GM21526 (cell line): ENCODE measurements at regions not wholly inside any gene's neighbourhood (a gene's known extent, or its start where the extent isn't known, plus 50 kb on each side); places are given as distances from the start of the nearest gene placed in this dataset.

Experiments used
- ATAC-seq: cut with Tn5 transposase; IDR thresholded peaks from one replicate; pipeline ENCODE4 v1.9.1; 2021; ENCODE audit warnings: moderate library complexity; ENCODE audit not compliant: unreplicated experiment, low FRiP score

GRCh38 chr18:1891641-1892040, 679.7 kb downstream of the METTL4 start:
- ATAC-seq = no peak

GRCh38 chr18:1892191-1892590, 679.1 kb downstream of the METTL4 start:
- ATAC-seq = no peak

- no peak for ATAC-seq
Observed at GRCh38 chr18:1895456-1896185, 675.7 kb downstream of the METTL4 start.

DNA sequence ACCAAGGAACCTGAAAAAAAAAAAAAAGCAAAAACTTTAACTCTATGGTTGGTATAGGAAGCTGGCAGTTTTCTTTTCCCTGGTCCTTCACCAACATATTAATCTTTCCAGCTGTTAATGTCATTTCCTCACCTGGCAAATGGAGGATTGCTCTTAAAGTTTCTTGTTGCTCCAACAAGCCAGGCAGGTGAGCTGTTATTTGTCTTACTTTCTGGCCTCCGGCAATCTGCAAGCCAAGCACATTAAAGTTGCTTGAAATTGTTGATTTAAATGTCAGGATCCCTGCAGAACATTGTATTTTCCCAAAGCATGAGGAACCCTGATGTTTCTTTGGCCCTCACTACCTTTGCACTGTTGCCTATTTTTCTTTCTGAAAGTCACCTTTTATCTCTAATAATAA, 664.9 kb downstream of the METTL4 start:
- ATAC-seq = no peak

- ATAC-seq = no peak
Observed at GRCh38 chr18:1907470-1908206, 663.7 kb downstream of the METTL4 start.

DNA sequence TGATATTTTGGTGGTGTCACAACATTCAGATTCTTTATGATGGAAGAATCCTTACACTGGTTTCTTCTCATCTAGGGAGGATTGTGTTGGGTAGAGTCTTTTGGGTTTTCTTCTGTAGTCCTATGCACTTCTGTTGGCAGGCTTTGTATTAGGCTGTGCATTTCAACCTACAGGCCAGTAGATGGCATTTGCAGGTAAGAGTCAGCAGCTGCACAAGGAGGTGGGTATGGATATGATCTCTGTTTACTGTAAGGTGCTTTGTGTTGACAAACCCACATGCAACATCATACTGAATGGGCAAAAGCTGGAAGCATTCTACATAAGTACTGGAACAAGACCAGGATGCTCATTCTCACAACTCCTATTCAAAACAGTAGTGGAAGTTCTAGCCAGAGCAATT, 656.8 kb downstream of the METTL4 start:
- ATAC-seq = no peak

- ATAC-seq = no peak
Observed at GRCh38 chr18:1916869-1917523, 654.3 kb downstream of the METTL4 start.

GRCh38 chr18:1917569-1917968, 653.7 kb downstream of the METTL4 start:
- ATAC-seq = no peak

GRCh38 chr18:1922066-1922465, 649.2 kb downstream of the METTL4 start:
- no peak for ATAC-seq

DNA sequence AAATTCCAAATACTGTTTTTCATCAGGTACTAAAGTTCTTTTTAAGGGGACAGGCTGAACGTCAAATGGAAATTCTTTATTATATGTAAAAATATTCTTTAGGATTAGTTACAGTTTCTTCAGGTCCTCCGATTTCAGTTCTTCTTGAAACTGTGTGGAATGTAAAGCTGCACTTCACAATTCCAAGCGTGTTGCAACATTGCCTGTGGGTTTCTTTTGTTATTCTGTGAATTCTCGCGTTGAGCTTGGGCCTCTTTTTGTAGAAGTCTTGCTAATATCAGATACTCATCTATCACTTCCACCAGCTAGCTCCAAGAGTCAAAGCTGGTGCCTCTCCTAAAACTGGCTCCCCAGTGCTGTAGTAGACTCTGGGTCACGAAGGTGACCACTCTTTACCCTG, 642.6 kb downstream of the METTL4 start:
- no peak for ATAC-seq

DNA sequence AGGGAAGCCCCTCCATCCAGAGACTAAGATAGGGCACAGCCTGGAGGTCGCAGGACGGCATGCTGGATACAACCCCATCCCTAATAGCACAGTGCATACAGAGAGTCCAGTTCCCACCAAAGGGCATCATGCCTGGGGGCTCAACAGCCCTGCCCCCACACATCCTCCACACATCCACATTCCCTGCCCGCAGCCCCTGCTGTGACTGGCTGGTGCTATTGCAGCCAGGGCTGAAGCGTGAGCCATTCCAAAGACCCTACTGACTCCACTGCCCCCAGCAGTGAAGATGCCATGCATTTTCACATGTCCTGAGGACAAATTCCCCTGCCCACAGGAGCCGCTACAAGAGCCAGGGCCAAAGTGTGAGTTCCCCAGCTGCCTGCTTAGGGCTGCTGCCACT, 641.6 kb downstream of the METTL4 start:
- no peak for ATAC-seq

GRCh38 chr18:1930291-1931270, 640.7 kb downstream of the METTL4 start:
- no peak for ATAC-seq

DNA sequence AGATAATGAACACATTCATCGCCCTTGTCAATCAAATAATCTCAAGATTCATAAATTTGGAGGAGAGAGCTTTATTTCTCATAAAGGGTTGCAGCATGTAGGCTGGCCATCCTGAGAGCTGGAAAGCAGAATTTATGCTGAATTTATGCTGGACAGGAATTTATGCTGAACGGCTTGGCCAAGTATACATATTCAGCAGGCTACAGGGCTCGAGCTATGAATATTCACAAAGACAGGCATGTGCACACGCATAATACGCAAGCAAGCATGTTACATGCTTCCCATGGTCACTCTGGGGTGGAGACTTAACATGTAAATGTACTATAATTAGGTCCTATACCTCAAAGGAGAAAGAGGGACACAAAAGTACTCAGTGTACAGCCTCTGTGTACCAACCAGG, 618.8 kb downstream of the METTL4 start:
- no peak for ATAC-seq

GRCh38 chr18:1954583-1955312, 616.6 kb downstream of the METTL4 start:
- no peak for ATAC-seq

DNA sequence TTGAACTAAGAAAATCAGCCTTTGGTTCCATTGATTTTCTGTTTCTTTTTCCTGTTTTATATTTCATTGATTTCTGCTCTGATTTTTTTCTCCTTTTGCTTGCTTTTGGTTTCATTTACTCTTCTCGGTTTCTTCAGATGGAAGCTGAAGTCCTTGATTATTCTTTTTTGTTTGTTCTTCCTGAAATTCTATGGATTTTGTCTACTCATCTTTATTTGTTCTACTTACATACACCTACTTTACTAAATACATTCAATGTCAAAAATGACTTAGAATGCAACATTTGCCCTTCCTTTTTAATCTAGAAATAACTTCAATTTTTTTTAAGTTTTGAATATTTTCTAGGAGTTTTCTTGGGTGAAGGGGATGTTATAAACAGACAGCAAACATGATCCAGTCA, 612.5 kb downstream of the METTL4 start:
- ATAC-seq = no peak

DNA sequence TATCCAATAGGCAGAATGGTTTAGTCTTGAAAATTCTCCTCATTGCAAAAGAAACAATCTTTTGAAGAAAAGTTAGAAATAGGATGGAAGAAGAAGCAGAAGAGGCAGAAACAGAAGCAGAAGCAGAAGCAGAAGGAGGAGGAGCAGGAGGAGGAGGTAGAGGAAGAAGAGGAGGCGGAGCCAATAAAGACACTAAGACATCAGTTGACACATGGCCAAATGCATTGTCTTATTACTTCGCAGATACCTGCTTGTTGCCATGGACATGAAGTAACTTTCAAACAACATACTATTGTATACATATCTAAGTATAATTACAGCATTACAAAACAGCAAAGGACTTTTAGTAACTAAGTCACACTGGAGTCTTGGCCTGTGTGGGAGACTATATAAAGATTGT, 606.3 kb downstream of the METTL4 start:
- ATAC-seq = no peak

GRCh38 chr18:1965541-1965940, 605.8 kb downstream of the METTL4 start:
- ATAC-seq = no peak

- ATAC-seq = no peak
Observed at GRCh38 chr18:1968801-1969498, 602.4 kb downstream of the METTL4 start.

DNA sequence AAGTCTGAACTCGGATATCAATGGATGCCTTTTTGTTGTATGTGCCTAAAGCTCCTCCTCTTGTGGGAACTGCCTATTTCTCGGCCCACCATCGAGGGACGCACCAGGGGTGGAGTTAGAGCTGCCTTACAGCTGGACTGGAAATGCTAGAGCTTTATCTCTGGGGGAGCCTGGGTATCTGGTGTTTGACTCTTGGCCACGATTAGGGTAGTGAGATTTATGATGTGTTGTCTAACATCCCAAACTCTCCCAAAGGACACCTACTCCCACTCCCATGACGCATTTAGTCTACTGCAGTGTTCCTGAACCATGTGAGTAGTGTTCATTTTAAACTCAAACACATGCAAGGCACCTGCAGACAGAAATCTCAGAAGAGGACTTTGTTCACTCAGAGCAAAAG, 594.8 kb downstream of the METTL4 start:
- no peak for ATAC-seq
